ENCODE measurements at regions not wholly inside any gene's neighbourhood (a gene's known extent, or its start where the extent isn't known, plus 50 kb on each side); places are given as distances from the start of the nearest gene placed in this dataset.

DNA sequence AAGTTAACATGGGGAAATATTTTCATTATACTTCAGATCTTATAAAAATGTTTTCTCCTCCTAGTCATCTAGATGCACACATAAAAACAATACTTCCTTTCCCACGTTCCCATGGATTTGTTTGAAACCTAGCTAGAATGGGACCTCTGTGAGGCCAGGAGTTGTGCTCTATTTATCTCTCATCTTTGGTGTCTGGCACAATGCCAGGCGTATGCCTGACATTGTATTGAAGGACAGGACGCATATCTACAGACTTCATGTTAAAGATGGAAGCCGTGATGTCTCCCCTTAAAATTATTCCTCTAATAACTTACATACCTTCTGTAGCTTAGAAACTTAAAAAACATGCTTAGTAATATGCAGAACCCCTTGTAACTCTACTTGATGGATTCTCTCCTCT is 394.5 kb upstream of the FAT1 start:
- H2AFZ ChIP-seq (ENCODE audit: low read length): no peak overlapping the region
- H2BK120ac ChIP-seq (ENCODE audit: low read depth, low read length, poor library complexity, severe bottlenecking): no peak overlapping the region
- no peak overlapping the region for H3T11ph ChIP-seq (ENCODE audit: low read length)
- no peaks in the 10 kb centered on the region for H4K20me1 ChIP-seq (ENCODE audit: control insufficient read depth, insufficient read depth, insufficient read length)
- H2AK5ac ChIP-seq (ENCODE audit: insufficient read length, low read length): no peak overlapping the region
- H3K27ac ChIP-seq (ENCODE audit: insufficient read length, low read depth, low read length): no peak overlapping the region
- H3K4ac ChIP-seq (ENCODE audit: low read depth, low read length): no peak overlapping the region
- H3K23ac ChIP-seq (ENCODE audit: insufficient read length, low read depth, low read length): no peak overlapping the region
- H3K18ac ChIP-seq (ENCODE audit: insufficient read length, low read depth, low read length): no peak overlapping the region
- H3K27me3 Mint-ChIP-seq (ENCODE audit: low read depth): no peaks in the 10 kb centered on the region
- no peak overlapping the region for H3K27ac Mint-ChIP-seq
- H4K91ac ChIP-seq (ENCODE audit: insufficient read length, low read depth, low read length): no peak overlapping the region
- H3K79me2 ChIP-seq (ENCODE audit: insufficient read depth, low read length): no peaks in the 10 kb centered on the region
- no peaks in the 10 kb centered on the region for H3K4me1 Mint-ChIP-seq
- no peak overlapping the region for H4K8ac ChIP-seq (replicated peaks; ENCODE audit: insufficient read length, low read depth, low read length)
- H3K9me3 Mint-ChIP-seq: no peaks in the 10 kb centered on the region
- no peak overlapping the region for H2BK20ac ChIP-seq (ENCODE audit: low read depth, low read length, poor library complexity, severe bottlenecking)
- no CpG with 5 or more reads among the region's 4 CpGs for WGBS (ENCODE audit: extremely low coverage, insufficient read length, low lambda C conversion rate)
- H3K4me2 ChIP-seq (ENCODE audit: insufficient read depth, insufficient read length, low read length): no peak overlapping the region
- H3K56ac ChIP-seq (ENCODE audit: insufficient read length, low read depth, low read length): no peak overlapping the region
- no peak overlapping the region for H3K4me3 Mint-ChIP-seq
- H3K23me2 ChIP-seq (ENCODE audit: insufficient read length, low read depth, low read length, poor library complexity, severe bottlenecking): no peaks in the 10 kb centered on the region
- H3K36me3 Mint-ChIP-seq (ENCODE audit: insufficient read depth in 1 of 3, low read depth in 3 of 3): no peaks in the 10 kb centered on the region
- no peak overlapping the region for H2BK12ac ChIP-seq (ENCODE audit: insufficient read length, low read depth, low read length)
- no peak for DNase-seq
- TF ChIP-seq CTCF (conservative IDR thresholded peaks at IDR 0.05): no peak
- no peaks in the 10 kb centered on the region for H3K27me3 ChIP-seq (ENCODE audit: insufficient read depth, low read length)
- no peak overlapping the region for H3K9ac ChIP-seq (ENCODE audit: extremely low read depth, insufficient read length, low read length)
- no peak overlapping the region for H3K14ac ChIP-seq (ENCODE audit: insufficient read depth, low read length)
- H3K79me1 ChIP-seq (ENCODE audit: insufficient read depth, low read depth, low read length, poor library complexity, severe bottlenecking): no peaks in the 10 kb centered on the region
- H2BK5ac ChIP-seq (ENCODE audit: insufficient read length, low read length): no peak overlapping the region
- no peak overlapping the region for H2BK15ac ChIP-seq (ENCODE audit: low read depth, low read length)
- H3K9me3 ChIP-seq (ENCODE audit: control insufficient read depth, low read depth, low read length): no peaks in the 10 kb centered on the region
- no peak overlapping the region for H4K5ac ChIP-seq (ENCODE audit: insufficient read length, low read depth, low read length)
- H3K4me1 ChIP-seq (ENCODE audit: insufficient read depth, low read length): no peaks in the 10 kb centered on the region
